Suppressor macrophage treated with lipopolysaccharide for 1 hour (primary cell): ENCODE measurements at regions not wholly inside any gene's neighbourhood (a gene's known extent, or its start where the extent isn't known, plus 50 kb on each side); places are given as distances from the start of the nearest gene placed in this dataset.

Experiments used
- DNase-seq, 3 donors: peaks; one replicate each; pipeline ENCODE4 v3.0.0-alpha.2; 2020 to 2022

DNA sequence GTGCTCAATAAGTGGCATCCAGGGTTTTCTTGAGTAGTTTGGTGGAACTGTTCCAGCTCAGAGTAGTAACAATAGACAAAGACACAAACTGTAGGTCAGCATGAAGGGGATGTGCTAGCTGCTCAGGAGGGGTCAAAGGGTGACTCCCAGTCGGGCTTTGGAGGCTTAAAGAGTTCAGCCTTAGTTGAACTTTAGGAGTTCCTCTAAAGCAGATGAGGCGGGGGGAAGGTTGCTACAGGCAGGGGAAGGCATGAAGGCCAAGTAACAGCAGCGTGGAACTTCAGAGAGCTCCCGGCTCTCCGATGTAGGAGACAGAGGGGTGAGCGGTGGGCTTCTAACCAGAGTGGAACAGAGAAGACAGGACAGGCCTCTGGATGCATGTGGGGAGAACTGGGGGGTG is 115.5 kb upstream of the CD93 start:
- DNase-seq, result no peak

DNA sequence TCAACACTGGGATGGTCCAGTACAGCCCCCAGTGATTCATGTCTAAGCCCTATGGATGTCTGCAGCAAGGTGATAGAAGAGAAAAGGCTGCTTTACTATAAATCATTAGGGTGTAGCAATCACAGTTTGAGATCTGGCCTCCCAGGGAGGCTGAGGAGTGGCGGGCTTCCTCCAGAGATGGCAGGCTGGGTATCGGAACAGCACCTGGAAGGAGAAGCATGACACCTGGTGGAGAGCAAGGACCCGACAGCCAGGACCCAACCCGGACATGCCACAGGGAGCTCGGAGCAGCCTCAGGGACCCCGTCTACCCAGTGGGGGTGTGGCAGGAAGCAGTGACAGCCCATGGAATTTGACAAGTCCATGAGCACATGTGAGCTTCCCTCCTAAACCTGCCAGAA is 114.8 kb upstream of the CD93 start:
- no peak for DNase-seq

DNA sequence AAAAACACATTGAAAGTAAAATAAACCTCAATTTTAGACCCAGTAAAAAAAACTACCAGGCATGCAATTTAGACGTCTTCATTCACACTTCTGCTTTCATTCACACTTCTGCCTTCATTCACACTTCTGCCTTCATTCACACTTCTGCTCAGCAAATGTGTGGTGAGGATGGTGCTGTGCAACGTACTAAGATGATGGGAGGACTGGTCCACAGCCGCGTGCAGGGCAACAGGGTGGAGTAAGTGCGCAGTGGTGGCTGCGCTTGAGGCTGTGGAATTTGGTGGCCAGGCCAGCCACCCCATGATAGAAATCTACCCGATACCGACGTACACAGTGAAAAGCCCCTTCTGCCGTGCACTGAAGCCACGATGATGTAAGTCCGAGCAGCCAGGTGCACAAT is 114.3 kb upstream of the CD93 start:
- peak in 2 of 3 donors; percentile 21 to 31 for DNase-seq

DNA sequence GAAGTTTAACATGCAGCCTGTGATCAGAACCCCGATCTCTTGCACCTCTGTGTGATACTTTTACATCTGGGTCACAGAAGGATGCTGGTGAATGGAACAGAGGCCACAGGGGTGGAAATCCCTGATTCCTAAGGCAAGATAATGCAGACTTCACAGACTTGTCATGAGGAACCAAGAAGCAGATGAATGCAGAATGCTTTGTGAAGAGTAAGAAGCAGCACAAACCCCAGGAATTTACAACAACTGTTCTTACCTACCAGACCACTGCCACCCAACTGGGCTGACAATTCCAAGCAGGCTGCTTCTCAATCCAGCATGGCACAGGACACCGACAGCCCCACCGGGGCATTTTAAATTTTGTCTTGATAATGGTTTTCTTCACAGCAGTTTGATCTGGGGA is 113.2 kb upstream of the CD93 start:
- no peak for DNase-seq

DNA sequence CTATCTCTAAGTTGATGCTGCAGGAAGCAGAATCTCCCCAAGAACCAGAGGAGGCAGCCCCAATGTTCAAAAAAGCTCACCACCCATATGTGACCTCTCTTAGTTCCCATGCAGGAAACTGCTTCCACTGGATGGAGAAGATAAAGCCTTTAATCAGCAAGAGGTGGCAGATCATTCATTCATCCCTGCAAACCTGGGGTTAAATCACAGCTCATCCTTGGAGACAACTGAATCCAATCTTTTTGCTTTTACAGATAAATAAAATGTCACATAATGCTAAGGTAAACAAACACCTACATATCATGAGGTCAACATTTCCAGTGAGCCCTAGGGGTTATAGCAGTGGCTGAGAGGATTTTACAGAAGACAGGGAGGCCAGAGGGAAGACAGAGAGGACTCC is 112.7 kb upstream of the CD93 start:
- DNase-seq, result no peak

DNA sequence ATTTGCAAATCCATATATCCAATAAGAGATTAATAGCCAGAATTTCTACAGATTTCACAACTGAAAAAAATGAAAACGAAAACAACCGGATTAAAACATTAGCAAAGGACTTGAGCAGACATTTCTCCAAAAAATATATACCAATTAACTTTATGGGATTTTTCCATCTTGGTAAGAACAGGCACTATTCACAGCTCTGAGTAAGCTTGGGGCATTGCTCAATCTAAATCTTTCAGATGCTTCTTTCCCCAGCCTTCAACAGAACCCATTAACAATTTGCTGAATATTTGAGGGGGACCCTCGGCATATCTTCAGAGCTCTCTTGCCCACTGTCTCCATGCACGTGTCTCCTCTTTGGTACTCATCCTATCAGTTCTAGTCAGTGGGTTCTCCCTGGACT is 111.7 kb upstream of the CD93 start:
- DNase-seq, result peak; percentile 33 to 64 (median 57)

DNA sequence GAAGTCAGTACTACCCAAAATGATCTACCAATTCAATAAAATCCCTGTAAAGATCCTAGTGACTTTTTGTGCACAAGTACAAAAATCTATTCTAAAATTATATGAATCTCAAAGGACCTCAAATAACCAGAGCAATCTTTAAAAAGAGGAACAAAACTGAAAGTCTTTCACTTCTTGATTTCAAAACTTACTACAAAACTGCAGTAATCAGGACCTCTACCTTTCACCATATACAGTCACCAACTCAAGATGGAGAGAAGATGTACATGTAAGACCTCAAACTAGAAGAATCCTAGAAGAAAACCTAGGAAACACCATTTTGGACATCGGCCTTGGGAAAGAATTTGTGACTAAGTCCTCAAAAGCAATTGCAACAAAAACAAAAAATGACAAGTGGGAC is 109.5 kb upstream of the CD93 start:
- peak; percentile 45 to 79 (median 78) for DNase-seq

DNA sequence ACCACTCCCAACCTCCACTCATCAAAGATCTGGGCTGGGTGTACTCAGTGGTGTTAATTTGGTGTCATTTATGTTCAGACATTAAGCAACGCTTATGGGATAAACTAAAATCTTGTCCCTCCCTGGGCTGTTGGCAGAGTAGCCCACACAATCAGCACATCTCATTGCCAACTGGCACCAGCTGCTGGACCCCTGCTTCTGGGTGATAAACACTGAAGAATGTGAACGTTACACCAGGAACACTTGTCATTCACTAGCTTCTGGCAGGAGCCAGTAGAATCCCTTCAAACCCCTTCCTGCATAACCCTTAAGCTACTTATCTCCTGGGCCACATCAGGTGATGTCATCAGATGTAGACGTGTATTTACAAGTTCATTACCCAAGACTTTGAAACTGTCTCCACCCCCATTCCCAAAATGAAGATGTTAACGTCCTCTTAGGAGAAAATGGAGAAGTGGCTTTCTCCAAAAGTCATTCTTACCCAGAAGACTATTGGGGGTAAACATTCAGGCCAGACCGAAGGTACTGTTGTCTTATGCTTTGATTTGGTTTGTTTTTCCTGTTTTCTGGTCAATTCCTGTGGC is 107.8 kb upstream of the CD93 start:
- DNase-seq, result peak; percentile 58 to 71 (median 68)

DNA sequence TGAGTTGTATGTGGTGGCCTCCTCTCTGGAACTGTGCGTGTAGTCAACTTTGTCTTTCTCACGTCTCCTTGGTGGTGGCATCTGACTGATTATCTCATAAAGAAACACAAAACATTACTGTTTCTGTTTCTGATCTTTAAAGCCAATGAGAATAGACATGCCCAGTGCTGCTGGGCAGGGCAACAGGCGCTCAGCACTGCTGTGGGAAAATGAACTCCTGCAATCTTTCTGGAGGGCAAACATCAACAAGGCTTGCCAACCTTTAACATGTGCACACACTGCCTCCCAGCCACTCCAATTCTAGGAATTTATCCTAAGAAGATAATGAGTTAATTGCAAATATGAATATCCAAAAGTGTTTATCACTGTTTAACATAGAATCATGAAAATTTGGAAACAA is 106.3 kb upstream of the CD93 start:
- no peak for DNase-seq

DNA sequence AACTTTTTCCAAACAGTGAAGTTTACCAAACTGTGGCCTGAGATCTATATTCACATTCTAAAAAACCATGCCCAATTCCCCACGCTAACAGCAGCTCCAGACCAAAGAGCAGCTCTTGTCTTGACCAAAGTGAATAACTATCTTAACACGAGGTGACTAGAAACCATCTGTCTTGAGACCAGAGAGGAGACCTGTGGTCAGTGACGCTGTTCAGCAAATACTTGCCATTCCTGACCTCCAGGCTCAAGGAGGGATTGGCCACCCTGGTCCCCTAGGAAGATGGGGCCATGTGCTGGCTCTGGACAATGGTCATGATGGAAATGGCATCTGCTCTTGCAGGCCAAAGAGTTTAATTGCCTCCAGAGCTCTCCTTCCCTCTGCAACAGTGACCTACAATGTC is 104.4 kb upstream of the CD93 start:
- no peak for DNase-seq

DNA sequence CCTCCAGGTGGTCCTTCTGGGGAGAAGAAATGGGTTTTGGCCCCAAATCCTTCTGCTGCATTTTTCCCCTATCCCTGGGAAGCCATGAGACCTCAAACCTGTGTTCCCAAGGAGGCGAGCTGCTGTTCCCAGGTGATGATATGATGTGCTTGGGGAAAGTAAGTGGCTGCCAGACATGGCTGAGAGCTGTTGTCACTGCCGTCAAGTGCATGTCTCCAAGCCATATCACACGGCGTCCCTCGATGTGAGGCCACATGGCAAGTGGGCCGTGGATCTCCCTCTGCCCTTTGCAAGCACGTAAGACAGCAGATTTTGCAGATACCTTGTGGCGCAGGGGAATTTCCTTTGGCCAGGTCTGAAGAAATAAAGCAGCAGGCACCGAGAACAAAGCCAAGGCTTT is 103.7 kb upstream of the CD93 start:
- no peak for DNase-seq

DNA sequence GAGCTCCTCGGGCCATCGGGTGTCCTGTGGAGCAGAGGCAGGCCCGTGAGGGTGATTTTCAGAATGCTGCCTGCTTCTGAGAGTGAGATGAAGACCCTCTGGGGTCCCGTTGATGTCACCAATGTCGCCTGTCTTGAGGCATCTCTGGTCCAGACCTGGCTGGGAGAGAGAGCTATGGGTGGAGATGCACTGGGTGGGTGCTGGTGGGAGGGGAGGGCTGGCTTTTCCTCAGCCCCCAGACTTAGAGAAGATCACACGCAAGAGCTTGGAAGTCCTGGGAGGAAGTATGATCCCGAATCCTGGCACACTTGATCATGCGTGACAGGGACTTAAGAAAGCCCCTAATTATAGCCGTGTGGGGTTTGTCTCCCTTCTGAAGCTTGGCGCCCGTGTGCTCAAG is 103.2 kb upstream of the CD93 start:
- DNase-seq, result no peak

DNA sequence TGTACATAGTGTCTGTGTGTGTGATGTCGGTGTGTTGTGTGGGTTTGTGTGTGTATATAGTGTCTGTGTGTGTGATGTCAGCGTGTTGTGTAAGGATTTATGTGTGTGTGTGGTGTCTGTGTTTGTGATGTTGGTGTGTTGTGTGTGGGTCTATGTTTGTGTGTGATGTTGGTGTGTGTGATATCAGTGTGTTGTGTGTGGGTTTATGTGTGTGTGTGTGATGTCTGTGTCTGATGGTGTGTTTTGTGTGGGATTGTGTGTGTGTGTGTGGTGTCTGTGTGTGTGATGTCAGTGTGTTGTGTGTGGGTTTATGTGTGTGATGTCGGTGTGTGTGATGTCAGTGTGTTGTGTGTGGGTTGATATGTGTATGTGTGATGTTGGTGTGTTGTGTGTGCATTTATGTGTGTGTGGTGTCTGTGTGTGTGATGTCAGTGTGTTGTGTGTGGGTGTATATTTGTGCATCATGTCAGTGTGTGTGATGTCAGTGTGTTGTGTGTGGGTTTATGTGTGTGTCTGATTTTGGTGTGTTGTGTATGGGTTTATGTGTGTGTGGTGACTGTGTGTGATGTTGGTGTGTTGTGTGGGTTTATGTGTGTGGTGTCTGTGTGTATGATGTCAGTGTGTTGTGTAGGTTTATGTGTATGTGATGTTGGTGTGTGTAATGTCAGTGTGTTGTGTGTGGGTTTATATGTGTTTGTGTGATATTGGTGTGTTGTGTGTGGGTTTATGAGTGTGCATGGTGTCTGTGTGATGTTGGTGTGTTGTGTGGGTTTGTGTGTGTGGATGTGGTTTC is 102.4 kb upstream of the CD93 start:
- DNase-seq, result no peak

DNA sequence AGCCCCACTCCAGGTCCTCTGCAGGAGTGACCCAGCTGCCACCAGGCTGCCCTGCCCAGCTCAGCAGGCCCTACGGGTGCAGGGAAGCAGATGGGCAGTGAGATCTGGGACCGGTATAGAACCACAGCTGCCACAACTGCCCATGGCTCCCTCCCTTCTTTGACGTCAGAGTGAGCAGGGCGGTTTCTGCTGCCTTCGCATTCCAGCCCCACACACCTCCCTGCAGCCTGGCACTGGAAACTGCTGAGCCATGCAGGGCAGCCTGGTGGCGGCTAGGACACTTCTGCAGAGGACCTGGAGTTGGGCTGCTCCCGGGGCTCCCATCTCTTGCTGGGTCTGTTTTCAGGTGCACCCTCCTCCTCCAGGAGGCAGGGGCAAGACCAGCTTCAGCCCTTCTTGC is 101.6 kb upstream of the CD93 start:
- DNase-seq, result no peak

DNA sequence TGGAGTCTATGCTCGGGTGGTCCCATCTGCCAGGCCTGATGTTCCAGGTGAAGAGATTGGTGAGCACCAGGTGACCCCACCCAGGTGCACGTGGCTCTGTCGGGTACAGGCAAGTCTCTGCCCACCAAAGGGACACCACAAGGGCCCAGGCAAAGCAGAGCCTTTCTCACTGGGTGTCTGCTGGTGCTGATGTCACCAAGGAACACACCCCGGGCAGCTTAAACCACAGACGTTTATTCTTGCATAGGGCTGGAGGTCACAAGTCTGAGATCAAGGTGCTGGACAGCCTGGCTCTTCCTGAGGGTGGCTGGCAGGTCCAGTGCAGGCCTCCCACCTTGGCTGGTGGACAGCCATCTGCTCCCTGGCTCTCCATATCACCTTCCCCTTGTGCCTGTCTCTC is 100.7 kb upstream of the CD93 start:
- DNase-seq, result no peak

DNA sequence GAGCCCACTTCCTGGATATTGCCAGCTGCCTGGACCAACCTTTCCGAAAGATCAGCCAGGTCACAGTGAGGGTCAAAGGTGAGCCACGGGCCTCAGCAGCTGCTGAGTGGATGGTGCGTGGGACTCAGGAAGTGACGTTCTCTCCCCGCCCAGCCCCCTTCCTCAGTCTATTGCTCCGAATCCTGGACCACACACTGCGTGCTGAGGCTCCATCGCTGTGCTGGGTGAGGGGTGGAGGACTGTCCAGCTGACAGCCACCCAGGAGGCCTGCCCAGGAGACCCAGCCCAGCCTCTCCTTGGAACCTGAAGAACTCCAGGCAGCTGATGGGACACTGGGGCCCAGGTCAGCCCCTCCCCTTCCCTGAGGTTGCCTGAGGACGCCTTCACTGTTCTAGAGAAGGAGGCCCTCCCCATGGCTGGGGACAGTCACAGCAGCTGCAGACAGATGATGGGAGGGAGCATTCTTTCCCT is 94.4 kb upstream of the CD93 start:
- DNase-seq, result no peak

DNA sequence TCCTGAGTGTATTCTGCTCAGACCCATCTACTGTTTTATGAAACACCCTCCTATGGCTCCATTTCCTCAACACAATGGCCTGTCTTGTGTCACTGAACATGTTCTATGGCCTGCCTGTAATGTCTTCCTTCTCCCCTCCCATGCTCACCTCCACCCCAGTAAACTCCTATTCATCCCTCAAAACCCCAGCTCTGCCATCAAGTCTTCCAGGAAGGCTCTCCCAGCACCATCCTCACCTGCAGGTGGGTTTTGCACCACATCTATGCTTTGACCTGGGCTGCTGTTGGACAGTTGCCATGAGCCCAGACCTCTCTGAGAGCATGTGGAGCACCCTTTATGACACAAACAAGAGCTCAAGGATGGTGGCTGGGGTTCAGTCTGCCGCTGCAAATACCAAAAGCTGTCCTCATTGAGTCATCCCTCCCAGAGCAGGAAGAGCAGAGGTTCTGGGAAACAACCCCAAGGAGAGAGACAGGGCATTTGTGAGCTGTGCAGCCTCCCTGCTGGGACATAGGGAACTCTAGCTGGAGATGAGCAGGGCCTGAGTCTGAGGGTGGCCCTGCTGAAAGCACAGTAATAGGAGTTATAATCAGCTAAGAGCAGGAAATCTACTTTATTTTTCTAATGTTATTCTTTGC is 93.8 kb upstream of the CD93 start:
- no peak for DNase-seq

DNA sequence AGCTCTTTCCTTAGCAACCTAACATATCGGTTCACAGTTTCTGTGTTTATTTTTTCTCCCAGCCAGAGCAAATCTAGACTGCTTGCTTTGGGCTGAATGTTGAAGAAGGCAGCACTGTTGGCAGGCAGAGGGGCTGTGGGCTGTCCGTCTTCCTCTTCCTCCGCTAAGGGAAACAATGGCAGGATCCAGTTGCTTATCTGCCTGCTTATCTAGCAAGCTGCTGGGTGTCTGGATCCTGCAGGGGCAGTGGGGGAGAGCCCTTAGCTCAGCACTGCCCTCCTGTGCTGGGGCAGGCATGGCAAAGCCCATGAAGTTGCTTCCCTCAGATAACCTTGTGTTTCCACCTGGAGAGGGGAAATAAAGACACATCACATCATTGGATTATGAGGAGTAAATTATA is 92.7 kb upstream of the CD93 start:
- no peak for DNase-seq

DNA sequence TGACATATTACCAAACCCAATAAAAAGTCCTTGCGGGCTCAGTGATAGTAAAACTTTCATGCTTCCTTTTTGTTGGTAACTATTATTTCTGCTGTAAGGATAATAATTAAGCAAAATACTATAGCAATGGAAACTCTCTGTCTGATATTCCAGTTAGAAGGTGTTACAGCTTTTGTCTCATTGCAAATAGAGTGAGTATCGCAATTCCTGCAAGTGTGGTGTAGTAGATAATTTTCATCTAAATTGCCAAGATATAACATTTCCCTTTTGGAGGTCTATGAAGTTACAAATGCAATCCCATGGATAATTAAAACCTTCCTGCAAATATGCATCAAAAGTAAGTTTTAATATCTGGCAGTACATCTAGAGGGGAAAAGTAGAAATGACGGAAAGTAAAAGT is 88.7 kb upstream of the CD93 start:
- no peak for DNase-seq

DNA sequence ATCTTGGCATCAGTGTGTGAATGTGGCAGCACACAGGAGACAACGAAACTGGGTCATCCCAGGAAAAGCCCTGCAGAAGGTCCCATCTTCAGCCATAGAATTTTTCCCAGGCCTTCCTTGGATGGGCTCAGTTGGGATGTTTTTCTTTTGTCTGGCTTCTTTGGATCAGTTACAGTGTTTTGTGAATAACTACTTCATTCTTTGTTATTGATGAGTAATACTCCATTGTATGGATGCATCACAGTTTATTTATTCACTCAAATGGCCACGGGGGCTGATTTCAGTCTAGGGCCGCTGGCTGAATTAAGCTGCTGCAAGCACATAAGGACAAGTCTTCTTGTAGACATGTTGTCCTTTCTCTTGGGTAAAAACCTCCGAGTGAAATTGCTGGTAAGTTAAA is 81.3 kb upstream of the CD93 start:
- DNase-seq, result no peak

DNA sequence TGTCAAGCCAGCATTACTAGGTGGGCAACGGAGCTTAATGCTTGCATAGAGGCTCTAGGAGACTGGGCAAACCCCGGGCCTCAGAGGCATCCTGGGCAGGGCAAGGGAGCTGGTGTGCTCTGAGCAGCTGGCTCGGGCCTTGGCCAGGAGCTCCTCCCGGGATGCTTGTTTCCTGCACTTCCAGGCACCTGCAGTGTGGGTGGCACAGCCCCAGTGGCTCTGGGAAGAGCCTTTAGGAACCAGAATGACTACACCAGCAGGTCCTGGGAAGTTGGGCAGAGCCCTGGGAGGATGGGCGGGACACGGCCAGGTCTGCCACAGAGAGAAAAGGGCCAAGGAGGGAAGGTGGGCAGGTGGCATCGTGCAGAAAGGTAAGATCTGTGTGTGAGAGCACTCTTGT is 80.4 kb upstream of the CD93 start:
- no peak for DNase-seq

DNA sequence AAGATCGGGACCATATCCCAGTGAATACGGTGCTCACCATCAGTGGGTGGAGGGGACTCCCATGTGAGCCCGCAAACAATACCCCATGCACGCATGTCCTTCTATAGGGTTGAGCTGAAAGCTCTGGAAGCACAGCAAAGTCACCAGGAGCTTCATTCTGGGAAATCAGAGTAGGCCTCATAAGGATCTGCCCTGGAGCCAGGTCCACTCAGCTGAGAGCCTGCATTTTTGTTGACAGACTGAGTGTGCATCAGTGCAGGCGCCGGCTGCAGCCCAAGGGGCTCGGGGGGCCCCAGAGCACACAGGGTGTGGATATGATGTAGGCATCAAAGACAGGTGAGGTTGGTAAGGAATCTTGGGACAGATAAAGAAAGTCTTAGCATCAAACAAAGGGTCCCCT is 79.8 kb upstream of the CD93 start:
- DNase-seq, result no peak

DNA sequence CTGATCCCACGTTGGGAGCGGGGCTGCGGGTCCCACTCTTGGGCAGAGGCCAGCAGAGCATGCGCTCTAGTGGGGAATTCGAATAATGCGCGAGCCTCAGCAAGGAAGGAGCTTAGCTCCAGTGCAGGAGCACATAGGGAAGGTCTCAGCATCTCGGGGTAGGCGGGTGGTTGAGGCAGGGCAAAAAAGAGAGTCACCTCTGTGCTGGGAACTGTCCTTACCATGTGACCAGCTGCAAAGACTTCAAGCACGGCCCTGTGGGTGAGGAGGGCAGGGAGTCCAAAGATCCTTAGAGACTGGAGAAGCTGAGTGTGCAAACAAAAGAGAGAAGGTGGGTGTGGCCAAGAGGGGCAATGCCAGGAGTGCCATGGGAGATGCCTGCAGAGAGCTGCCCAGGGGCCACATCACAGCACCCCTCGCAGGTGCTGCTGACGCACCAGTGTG is 79.2 kb upstream of the CD93 start:
- DNase-seq, result no peak

DNA sequence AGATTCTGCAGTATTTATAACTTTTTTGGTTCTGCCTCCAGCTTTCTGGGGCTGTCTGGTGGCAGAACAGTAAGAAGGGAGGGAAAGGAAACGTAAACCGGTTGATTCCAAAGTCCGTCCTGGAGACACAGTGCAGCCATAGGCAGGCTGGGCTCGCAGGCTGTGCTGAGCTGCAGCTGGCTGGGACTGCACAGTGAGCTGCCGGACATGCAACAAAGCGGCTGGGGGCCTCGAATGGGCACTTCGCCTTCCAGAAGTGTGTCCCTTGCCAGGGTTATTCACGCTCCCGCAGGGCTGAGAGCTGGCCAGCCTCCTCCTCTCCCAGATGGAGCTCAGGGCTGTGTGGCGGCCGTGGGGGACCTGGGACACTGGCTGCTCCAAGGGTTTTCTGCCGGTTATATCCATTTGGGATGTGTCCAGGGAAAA is 78.1 kb upstream of the CD93 start:
- no peak for DNase-seq
